ENCODE measurements at regions not wholly inside any gene's neighbourhood (a gene's known extent, or its start where the extent isn't known, plus 50 kb on each side); places are given as distances from the start of the nearest gene placed in this dataset.

DNA sequence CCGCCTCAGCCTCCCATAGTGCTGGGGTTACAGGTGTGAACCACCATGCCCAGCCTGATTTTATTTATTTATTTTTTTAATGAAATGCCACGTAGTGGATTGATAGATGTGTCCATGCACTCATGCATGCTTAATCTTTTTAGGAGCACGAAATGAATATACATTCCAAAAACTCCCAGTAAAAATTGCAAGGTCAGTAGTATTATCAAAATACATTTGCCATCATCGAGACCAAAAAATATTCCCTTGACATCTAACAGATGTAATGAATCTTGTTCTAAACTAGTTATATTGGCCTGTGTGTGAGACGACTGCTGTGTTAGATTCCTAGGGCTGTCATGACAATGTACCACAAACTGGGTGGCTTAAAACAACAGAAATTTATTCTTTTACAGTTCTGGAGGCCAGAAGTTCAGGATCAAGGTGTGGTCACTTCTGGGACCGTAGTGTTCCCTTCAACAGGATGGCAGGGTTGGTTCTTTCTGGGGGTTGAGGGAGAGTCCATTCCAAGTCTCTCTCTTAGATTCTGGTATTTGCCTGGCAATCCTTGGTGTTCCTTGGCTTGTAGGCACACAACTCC, 56.1 kb upstream of the UBL3 start:
- H3K27ac ChIP-seq: no peak overlapping the region
- in situ Hi-C loops (cut with HindIII; ENCODE audit: low pct_ligation_motif_present, low sequenced_read_pairs): no loop called here

GRCh38 chr13:29905845-29906244, 55.4 kb upstream of the UBL3 start:
- H3K27me3 ChIP-seq (replicated peaks): no peaks in the 10 kb centered on the region
- no peak for DNase-seq
- H3K36me3 ChIP-seq (replicated peaks): no peaks in the 10 kb centered on the region
- in situ Hi-C loops (cut with HindIII; ENCODE audit: low pct_ligation_motif_present, low sequenced_read_pairs): no loop called here
- no peak overlapping the region for H3K4me3 ChIP-seq (ENCODE audit: low read depth, low read length)
- no peak for TF ChIP-seq CTCF (IDR thresholded peaks at IDR 0.05; ENCODE audit: low read depth, low read length, missing control alignments)
- no peak overlapping the region for H3K27ac ChIP-seq

More for the DNA sequence above, 56.1 kb upstream of the UBL3 start:
- H3K36me3 ChIP-seq (replicated peaks): no peaks in the 10 kb centered on the region
- no peaks in the 10 kb centered on the region for H3K27me3 ChIP-seq (replicated peaks)
- no peak for TF ChIP-seq CTCF (IDR thresholded peaks at IDR 0.05; ENCODE audit: low read depth, low read length, missing control alignments)
- H3K4me3 ChIP-seq (ENCODE audit: low read depth, low read length): no peak overlapping the region
- DNase-seq: no peak

GRCh38 chr13:29903996-29904395, 53.6 kb upstream of the UBL3 start:
- in situ Hi-C loops (cut with HindIII; ENCODE audit: low pct_ligation_motif_present, low sequenced_read_pairs): no loop called here
- Histone ChIP-seq H3K36me3 (replicated peaks) (no peaks in the 10 kb centered on the region), H3K27me3 (replicated peaks) (no peaks in the 10 kb centered on the region), H3K27ac (no peak overlapping the region), H3K4me3 (ENCODE audit: low read depth, low read length) (no peak overlapping the region)
- TF ChIP-seq CTCF (IDR thresholded peaks at IDR 0.05; ENCODE audit: low read depth, low read length, missing control alignments): no peak
- no peak for DNase-seq

GRCh38 chr13:29903543-29903942, 53.1 kb upstream of the UBL3 start:
- no peak for DNase-seq
- H3K27me3 ChIP-seq (replicated peaks): no peaks in the 10 kb centered on the region
- no peaks in the 10 kb centered on the region for H3K36me3 ChIP-seq (replicated peaks)
- no peak for TF ChIP-seq CTCF (IDR thresholded peaks at IDR 0.05; ENCODE audit: low read depth, low read length, missing control alignments)
- no peak overlapping the region for H3K4me3 ChIP-seq (ENCODE audit: low read depth, low read length)
- in situ Hi-C loops (cut with HindIII; ENCODE audit: low pct_ligation_motif_present, low sequenced_read_pairs): no loop called here
- H3K27ac ChIP-seq: no peak overlapping the region

GRCh38 chr13:29902632-29903305, 52.4 kb upstream of the UBL3 start:
- TF ChIP-seq CTCF (IDR thresholded peaks at IDR 0.05; ENCODE audit: low read depth, low read length, missing control alignments): no peak
- H3K4me3 ChIP-seq (ENCODE audit: low read depth, low read length): no peak overlapping the region
- DNase-seq: no peak
- peak overlapping the region; percentile 23 for H3K27ac ChIP-seq
- no peaks in the 10 kb centered on the region for H3K36me3 ChIP-seq (replicated peaks)
- in situ Hi-C loops (cut with HindIII; ENCODE audit: low pct_ligation_motif_present, low sequenced_read_pairs): no loop called here
- H3K27me3 ChIP-seq (replicated peaks): no peaks in the 10 kb centered on the region
